ENCODE measurements at regions not wholly inside any gene's neighbourhood (a gene's known extent, or its start where the extent isn't known, plus 50 kb on each side); places are given as distances from the start of the nearest gene placed in this dataset.

DNA sequence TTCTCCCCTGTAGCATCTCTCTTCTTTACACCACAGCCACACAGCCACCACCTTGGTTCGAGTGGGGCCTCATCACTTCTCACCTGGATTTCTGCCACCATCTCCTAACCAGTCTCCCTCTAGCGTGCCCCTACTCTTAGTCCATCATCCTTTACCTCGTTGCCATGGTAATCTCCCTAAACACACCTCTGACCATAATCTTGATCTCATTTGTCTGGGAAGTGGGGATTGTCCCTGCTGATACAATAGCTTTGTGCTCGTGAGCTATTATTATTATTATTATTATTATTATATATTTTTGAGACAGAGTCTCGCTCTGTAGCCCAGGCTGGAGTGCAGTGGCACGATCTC, 76.5 kb upstream of the HSPA9 start:
- TF ChIP-seq, protein P1, sequence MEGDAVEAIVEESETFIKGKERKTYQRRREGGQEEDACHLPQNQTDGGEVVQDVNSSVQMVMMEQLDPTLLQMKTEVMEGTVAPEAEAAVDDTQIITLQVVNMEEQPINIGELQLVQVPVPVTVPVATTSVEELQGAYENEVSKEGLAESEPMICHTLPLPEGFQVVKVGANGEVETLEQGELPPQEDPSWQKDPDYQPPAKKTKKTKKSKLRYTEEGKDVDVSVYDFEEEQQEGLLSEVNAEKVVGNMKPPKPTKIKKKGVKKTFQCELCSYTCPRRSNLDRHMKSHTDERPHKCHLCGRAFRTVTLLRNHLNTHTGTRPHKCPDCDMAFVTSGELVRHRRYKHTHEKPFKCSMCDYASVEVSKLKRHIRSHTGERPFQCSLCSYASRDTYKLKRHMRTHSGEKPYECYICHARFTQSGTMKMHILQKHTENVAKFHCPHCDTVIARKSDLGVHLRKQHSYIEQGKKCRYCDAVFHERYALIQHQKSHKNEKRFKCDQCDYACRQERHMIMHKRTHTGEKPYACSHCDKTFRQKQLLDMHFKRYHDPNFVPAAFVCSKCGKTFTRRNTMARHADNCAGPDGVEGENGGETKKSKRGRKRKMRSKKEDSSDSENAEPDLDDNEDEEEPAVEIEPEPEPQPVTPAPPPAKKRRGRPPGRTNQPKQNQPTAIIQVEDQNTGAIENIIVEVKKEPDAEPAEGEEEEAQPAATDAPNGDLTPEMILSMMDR (IDR thresholded peaks at IDR 0.05) = no peak
- peaks cover 73 to 90% of the 10 kb centered on the region in 2 donors for H3K27me3 Mint-ChIP-seq (ENCODE audit: low read depth in 2 of 2)
- H3K4me1 ChIP-seq (ENCODE audit: control insufficient read depth, insufficient read depth, low read length) = peaks cover 23% of the 10 kb centered on the region
- DNase-seq = peak in 1 of 2 donors; percentile 2
- WGBS (ENCODE audit: insufficient coverage) = 74% methylated on average over 4 of the region's 6 CpGs
- no peaks in the 10 kb centered on the region for H3K9me3 ChIP-seq (ENCODE audit: control insufficient read depth, insufficient read depth, low read length)
- H3K27ac ChIP-seq (ENCODE audit: low read length) = no peak overlapping the region
- no peak overlapping the region for H3K4me3 ChIP-seq (ENCODE audit: low read length)
- no peak overlapping the region for H3K27ac Mint-ChIP-seq
- no peak for ATAC-seq
- no peaks in the 10 kb centered on the region for H3K36me3 Mint-ChIP-seq
- H3K4me3 Mint-ChIP-seq = no peak overlapping the region
- H3K9me3 Mint-ChIP-seq = no peaks in the 10 kb centered on the region
- peaks cover 71% of the 10 kb centered on the region for H3K27me3 ChIP-seq (ENCODE audit: control insufficient read depth, insufficient read depth, low read length)
- H3K36me3 ChIP-seq (ENCODE audit: control insufficient read depth, insufficient read depth, low read length) = no peaks in the 10 kb centered on the region
- H3K4me1 Mint-ChIP-seq = peaks cover 25 to 27% of the 10 kb centered on the region in 2 donors
- intact Hi-C loops (cut with micrococcal nuclease) = no loop called here

DNA sequence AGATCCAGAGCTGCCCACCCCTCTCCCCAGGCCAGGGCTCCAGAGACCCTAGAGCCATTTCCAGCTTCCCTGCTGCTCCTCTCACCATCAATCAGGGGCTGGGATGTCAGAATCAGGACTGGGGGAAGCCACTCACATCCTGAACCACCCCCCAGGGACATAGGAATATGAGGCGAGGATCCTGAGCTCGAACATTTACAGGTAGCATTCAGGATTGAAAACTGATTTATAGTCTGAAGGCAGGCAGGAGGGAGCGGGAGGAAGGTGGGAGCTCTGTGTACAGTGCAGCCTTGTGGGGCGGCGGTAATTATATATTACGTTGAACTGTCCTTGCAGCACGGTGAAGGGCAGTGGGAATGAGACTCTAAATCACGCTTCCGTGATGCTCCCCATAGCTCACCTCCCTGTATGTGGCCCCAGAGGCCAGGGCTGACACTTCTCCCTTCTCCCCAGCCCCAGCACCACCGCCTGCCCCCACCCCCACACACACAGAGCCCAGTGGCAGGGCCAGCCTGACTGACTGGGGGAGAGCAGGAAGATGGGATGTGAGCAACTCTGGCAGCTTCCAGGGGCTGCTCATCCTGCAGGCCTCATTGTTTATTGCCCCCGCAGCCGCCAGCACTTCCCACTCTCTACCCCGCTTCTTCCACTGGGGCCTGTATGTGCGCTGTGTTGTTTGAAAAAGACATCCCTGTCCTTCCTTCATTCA, 76.0 kb upstream of the HSPA9 start:
- Histone ChIP-seq H3K27ac (ENCODE audit: low read length) (no peak overlapping the region), H3K4me1 (ENCODE audit: control insufficient read depth, insufficient read depth, low read length) (peaks cover 23% of the 10 kb centered on the region), H3K4me3 (ENCODE audit: low read length) (no peak overlapping the region), H3K36me3 (ENCODE audit: control insufficient read depth, insufficient read depth, low read length) (no peaks in the 10 kb centered on the region), H3K27me3 (ENCODE audit: control insufficient read depth, insufficient read depth, low read length) (peaks cover 68% of the 10 kb centered on the region), H3K9me3 (ENCODE audit: control insufficient read depth, insufficient read depth, low read length) (no peaks in the 10 kb centered on the region)
- ATAC-seq = no peak
- no peaks in the 10 kb centered on the region for H3K36me3 Mint-ChIP-seq
- 67% methylated on average over 13 of the region's 14 CpGs for WGBS (ENCODE audit: insufficient coverage)
- TF ChIP-seq, protein P1 (IDR thresholded peaks at IDR 0.05) = no peak
- no peak overlapping the region for H3K4me3 Mint-ChIP-seq
- peaks cover 24 to 25% of the 10 kb centered on the region in 2 donors for H3K4me1 Mint-ChIP-seq
- intact Hi-C loops (cut with micrococcal nuclease) = no loop called here
- H3K9me3 Mint-ChIP-seq = no peaks in the 10 kb centered on the region
- no peak overlapping the region for H3K27ac Mint-ChIP-seq
- H3K27me3 Mint-ChIP-seq (ENCODE audit: low read depth in 2 of 2) = peaks cover 76 to 89% of the 10 kb centered on the region in 2 donors
- peak in 1 of 2 donors; percentile 4 for DNase-seq

DNA sequence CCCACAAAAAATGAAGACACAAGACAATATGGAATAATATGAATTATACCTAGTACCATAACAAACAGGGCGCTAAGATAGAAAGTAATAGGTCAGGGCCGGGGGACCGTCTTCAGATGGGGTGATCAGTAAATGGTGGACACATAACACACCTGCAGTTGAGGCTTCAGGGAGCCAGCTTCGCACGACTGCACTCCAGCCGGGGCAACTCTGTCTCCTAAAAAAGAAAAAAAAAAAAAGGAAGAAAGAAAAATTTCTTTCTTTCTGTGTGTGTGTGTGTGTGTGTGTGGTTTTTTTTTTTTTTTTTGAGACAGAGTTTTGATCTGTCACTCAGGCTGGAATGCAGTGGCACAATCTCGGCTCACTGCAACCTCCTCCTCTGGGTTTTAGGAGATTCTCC, 75.0 kb upstream of the HSPA9 start:
- Mint-ChIP-seq H3K9me3 (no peaks in the 10 kb centered on the region), H3K27me3 (ENCODE audit: low read depth in 2 of 2) (peaks cover 71 to 85% of the 10 kb centered on the region in 2 donors), H3K4me1 (peaks cover 18 to 23% of the 10 kb centered on the region in 2 donors), H3K27ac (no peak overlapping the region), H3K36me3 (no peaks in the 10 kb centered on the region), H3K4me3 (no peak overlapping the region)
- intact Hi-C loops (cut with micrococcal nuclease) = no loop called here
- Histone ChIP-seq H3K4me1 (ENCODE audit: control insufficient read depth, insufficient read depth, low read length) (peaks cover 19% of the 10 kb centered on the region), H3K27ac (ENCODE audit: low read length) (no peak overlapping the region), H3K4me3 (ENCODE audit: low read length) (no peak overlapping the region), H3K9me3 (ENCODE audit: control insufficient read depth, insufficient read depth, low read length) (no peaks in the 10 kb centered on the region), H3K27me3 (ENCODE audit: control insufficient read depth, insufficient read depth, low read length) (peaks cover 62% of the 10 kb centered on the region), H3K36me3 (ENCODE audit: control insufficient read depth, insufficient read depth, low read length) (no peaks in the 10 kb centered on the region)
- 84% methylated on average over 6 of the region's 7 CpGs for WGBS (ENCODE audit: insufficient coverage)
- DNase-seq = no peak
- no peak for ATAC-seq
- TF ChIP-seq, protein P1 (IDR thresholded peaks at IDR 0.05) = no peak

DNA sequence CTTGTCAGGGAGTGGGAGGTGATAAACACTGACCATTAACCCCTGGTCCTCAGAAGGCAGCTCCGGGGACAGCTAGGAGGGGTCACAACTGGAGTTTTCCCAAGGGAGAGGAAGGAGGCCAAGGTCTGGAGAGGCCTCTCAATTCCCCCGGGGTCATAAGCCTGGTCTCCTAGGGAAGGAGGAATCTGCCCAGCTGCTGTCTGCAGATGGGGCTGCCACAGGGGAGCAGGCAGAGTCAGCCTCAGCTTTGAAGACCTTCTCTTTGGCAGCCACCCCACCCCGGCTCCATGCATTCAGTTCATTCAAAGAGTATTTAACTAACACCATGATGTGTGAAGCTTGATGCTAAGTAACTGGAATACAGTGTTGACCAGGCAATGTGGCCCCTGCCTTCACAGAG, 74.6 kb upstream of the HSPA9 start:
- DNase-seq = peak in 1 of 2 donors; percentile 8
- 50% methylated on average over 2 of the region's 3 CpGs for WGBS (ENCODE audit: insufficient coverage)

More for the DNA sequence above, 74.6 kb upstream of the HSPA9 start:
- H3K36me3 Mint-ChIP-seq = no peaks in the 10 kb centered on the region
- peaks cover 67 to 81% of the 10 kb centered on the region in 2 donors for H3K27me3 Mint-ChIP-seq (ENCODE audit: low read depth in 2 of 2)
- peaks cover 15% of the 10 kb centered on the region for H3K4me1 ChIP-seq (ENCODE audit: control insufficient read depth, insufficient read depth, low read length)
- no peak overlapping the region for H3K27ac ChIP-seq (ENCODE audit: low read length)
- H3K4me1 Mint-ChIP-seq = peaks cover 14 to 19% of the 10 kb centered on the region in 2 donors
- no peaks in the 10 kb centered on the region for H3K9me3 Mint-ChIP-seq
- H3K27me3 ChIP-seq (ENCODE audit: control insufficient read depth, insufficient read depth, low read length) = peaks cover 59% of the 10 kb centered on the region
- no peaks in the 10 kb centered on the region for H3K9me3 ChIP-seq (ENCODE audit: control insufficient read depth, insufficient read depth, low read length)
- H3K36me3 ChIP-seq (ENCODE audit: control insufficient read depth, insufficient read depth, low read length) = no peaks in the 10 kb centered on the region
- no peak for ATAC-seq
- no peak overlapping the region for H3K4me3 ChIP-seq (ENCODE audit: low read length)
- TF ChIP-seq, protein P1 (IDR thresholded peaks at IDR 0.05) = no peak
- H3K4me3 Mint-ChIP-seq = no peak overlapping the region
- intact Hi-C loops (cut with micrococcal nuclease) = no loop called here
- H3K27ac Mint-ChIP-seq = no peak overlapping the region
